ENCODE measurements at regions not wholly inside any gene's neighbourhood (a gene's known extent, or its start where the extent isn't known, plus 50 kb on each side); places are given as distances from the start of the nearest gene placed in this dataset.

DNA sequence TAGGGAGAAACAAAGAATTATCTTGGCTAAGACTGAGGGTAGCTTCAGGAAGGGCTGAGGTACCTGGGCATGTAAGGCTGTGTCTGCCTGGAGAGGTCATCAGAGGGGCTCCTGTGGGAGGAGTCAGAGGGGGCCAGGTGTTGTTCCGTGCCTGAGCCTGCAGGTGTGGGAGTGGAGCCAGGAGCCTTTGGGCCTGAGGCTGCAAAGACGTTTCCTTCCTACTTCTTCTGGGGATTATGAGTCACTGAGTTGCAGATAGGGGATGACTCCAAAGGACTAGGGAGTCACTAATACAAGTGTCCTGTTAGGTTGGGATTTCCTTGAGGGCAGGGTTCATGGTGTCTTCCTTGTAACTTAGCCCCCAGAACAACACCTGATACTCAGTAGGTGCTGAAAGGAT is 391.1 kb downstream of the ARHGEF28 start:
- TF ChIP-seq, protein P1, sequence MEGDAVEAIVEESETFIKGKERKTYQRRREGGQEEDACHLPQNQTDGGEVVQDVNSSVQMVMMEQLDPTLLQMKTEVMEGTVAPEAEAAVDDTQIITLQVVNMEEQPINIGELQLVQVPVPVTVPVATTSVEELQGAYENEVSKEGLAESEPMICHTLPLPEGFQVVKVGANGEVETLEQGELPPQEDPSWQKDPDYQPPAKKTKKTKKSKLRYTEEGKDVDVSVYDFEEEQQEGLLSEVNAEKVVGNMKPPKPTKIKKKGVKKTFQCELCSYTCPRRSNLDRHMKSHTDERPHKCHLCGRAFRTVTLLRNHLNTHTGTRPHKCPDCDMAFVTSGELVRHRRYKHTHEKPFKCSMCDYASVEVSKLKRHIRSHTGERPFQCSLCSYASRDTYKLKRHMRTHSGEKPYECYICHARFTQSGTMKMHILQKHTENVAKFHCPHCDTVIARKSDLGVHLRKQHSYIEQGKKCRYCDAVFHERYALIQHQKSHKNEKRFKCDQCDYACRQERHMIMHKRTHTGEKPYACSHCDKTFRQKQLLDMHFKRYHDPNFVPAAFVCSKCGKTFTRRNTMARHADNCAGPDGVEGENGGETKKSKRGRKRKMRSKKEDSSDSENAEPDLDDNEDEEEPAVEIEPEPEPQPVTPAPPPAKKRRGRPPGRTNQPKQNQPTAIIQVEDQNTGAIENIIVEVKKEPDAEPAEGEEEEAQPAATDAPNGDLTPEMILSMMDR (IDR thresholded peaks at IDR 0.05): no peak
- TF ChIP-seq POLR2A (IDR thresholded peaks at IDR 0.05): no peak
